Adrenal gland (tissue), 9 donors: ENCODE measurements at regions not wholly inside any gene's neighbourhood (a gene's known extent, or its start where the extent isn't known, plus 50 kb on each side); places are given as distances from the start of the nearest gene placed in this dataset.

ENCODE experiments used
- DNase-seq, 7 donors: peaks; one replicate each; pipeline ENCODE4 v3.0.0-alpha.2; 2019 to 2020
- H3K27ac ChIP-seq, 5 donors: fragments of 200-600 bp; sonication (generic) in 4 of 5; 1 replicate in 3 of 5; 2 replicates in 2 of 5; pipeline versions ENCODE4 v1.5.1 to v1.8.0; 2016 to 2020; ENCODE audit warnings: mild to moderate bottlenecking in 1 of 5
- H3K27me3 ChIP-seq: fragments of 200-600 bp; 2 replicates; pipeline ENCODE4 v1.8.0; 2021
- H3K36me3 ChIP-seq, 2 donors: fragments of 200-600 bp; replicated peaks in 1 of 2; 1 replicate in 1 of 2; 2 replicates in 1 of 2; pipeline versions ENCODE4 v1.5.1 to v1.8.0; 2018 to 2022
- H3K4me1 ChIP-seq, 2 donors: fragments of 200-600 bp; replicated peaks in 1 of 2; 1 replicate in 1 of 2; 2 replicates in 1 of 2; pipeline versions ENCODE4 v1.5.1 to v1.8.0; 2018 to 2021
- H3K4me3 ChIP-seq, 4 donors: fragments of 200-600 bp; sonication (generic) in 3 of 4; one replicate each; pipeline ENCODE4 v1.5.1; 2016 to 2018
- H3K9me3 ChIP-seq, 3 donors: fragments of 200-600 bp; sonication (generic) in 1 of 3; replicated peaks in 1 of 3; 1 replicate in 2 of 3; 2 replicates in 1 of 3; pipeline versions ENCODE4 v1.5.1 to v1.8.0; 2016 to 2021
- CTCF ChIP-seq, 6 experiments: fragments of 450-650 bp in 4 of 6; fragments of 200-600 bp in 2 of 6; sonication (generic) in 1 of 6; IDR thresholded peaks; 1 replicate in 5 of 6; 2 replicates in 1 of 6; pipeline versions ENCODE4 v1.5.1 to v1.8.0; 2016 to 2021; ENCODE audit warnings: antibody characterized with exemption in 6 of 6, mild to moderate bottlenecking in 2 of 6, moderate library complexity in 1 of 6
- POLR2A ChIP-seq, 2 donors: fragments of 450-650 bp; IDR thresholded peaks; one replicate each; pipeline ENCODE4 v1.6.1; 2017; ENCODE audit warnings: antibody characterized with exemption in 2 of 2, mild to moderate bottlenecking in 2 of 2, moderate library complexity in 1 of 2
- WGBS, 4 donors: extraction: QIAGEN DNeasy Blood & Tissue Kit in 2 of 4; methylation state at CpG; one replicate each; pipeline versions ENCODE4 v1.1.5 to v1.1.7; 2013 to 2017; 5-methylcytosine and 5-hydroxymethylcytosine counted together
- intact Hi-C, 2 donors: fragments of 100-400 bp; cut with DNase I; formaldehyde crosslinking; loops; one replicate each; pipeline versions ENCODE4 v1.14.1 to v1.15.0; 2022 to 2023
- donor health status: healthy with polysubstance abuse.
- donor health status: Bipolar disorder and iron deficiency.
- donor health status: DM: yes; HTN: yes; CAD: no.
- donor health status: DM: no; HTN: no; CAD: no.
- donor health status: DM: no; HTN: no; CAD: no.

- H3K27me3 ChIP-seq = no peaks in the 10 kb centered on the region
- H3K27ac ChIP-seq = no peak overlapping the region
- no peaks in the 10 kb centered on the region for H3K9me3 ChIP-seq
- peak; percentile 24 to 70 (median 34) for DNase-seq
- TF ChIP-seq CTCF (IDR thresholded peaks at IDR 0.05) (no peak), POLR2A (IDR thresholded peaks at IDR 0.05) (no peak)
- intact Hi-C loops = loop anchor here in 1 of 2 donors (5.0 kb wide), 1 partner anchor 257 kb away; no protein-coding TSS in a partner anchor
- WGBS, 4 donors = 51 to 60% (median 53%) methylated on average over 11 of the region's 11 CpGs
- H3K4me3 ChIP-seq = no peak overlapping the region
- no peaks in the 10 kb centered on the region for H3K36me3 ChIP-seq
- H3K4me1 ChIP-seq = no peaks in the 10 kb centered on the region
These were observed 291.8 kb downstream of the FBXW7 start for GRCh38 chr4:152243896-152244595.

- no peaks in the 10 kb centered on the region for H3K36me3 ChIP-seq
- H3K4me1 ChIP-seq = no peaks in the 10 kb centered on the region
- intact Hi-C loops = loop anchor here in 1 of 2 donors (5.0 kb wide), 1 partner anchor 256 kb away; no protein-coding TSS in a partner anchor
- DNase-seq = no peak
- no peak overlapping the region for H3K4me3 ChIP-seq
- H3K27ac ChIP-seq = no peak overlapping the region
- TF ChIP-seq POLR2A (IDR thresholded peaks at IDR 0.05) (no peak), CTCF (IDR thresholded peaks at IDR 0.05) (no peak)
- no peaks in the 10 kb centered on the region for H3K27me3 ChIP-seq
- H3K9me3 ChIP-seq = no peaks in the 10 kb centered on the region
- 63 to 84% (median 70%) methylated on average over 2 of the region's 2 CpGs for WGBS, 4 donors
These were observed 292.7 kb downstream of the FBXW7 start for GRCh38 chr4:152243206-152243605.

- TF ChIP-seq CTCF (IDR thresholded peaks at IDR 0.05) (no peak), POLR2A (IDR thresholded peaks at IDR 0.05) (no peak)
- 90 to 100% (median 92%) methylated on average over 1 of the region's 1 CpG for WGBS, 4 donors
- no peak for DNase-seq
- Histone ChIP-seq H3K36me3 (no peaks in the 10 kb centered on the region), H3K4me1 (no peaks in the 10 kb centered on the region), H3K27ac (no peak overlapping the region), H3K9me3 (no peaks in the 10 kb centered on the region), H3K27me3 (no peaks in the 10 kb centered on the region), H3K4me3 (no peak overlapping the region)
- intact Hi-C loops = loop anchor here in 1 of 2 donors (5.0 kb wide), 1 partner anchor 253 kb away; no protein-coding TSS in a partner anchor
These were observed 295.7 kb downstream of the FBXW7 start for GRCh38 chr4:152240232-152240631.

- no peaks in the 10 kb centered on the region for H3K36me3 ChIP-seq
- no peaks in the 10 kb centered on the region for H3K4me1 ChIP-seq
- no peak overlapping the region for H3K4me3 ChIP-seq
- H3K27ac ChIP-seq = no peak overlapping the region
- H3K27me3 ChIP-seq = no peaks in the 10 kb centered on the region
- no peaks in the 10 kb centered on the region for H3K9me3 ChIP-seq
- intact Hi-C loops = no loop called here
- TF ChIP-seq POLR2A (IDR thresholded peaks at IDR 0.05) (no peak), CTCF (IDR thresholded peaks at IDR 0.05) (no peak)
- no peak for DNase-seq
These were observed 296.7 kb downstream of the FBXW7 start for GRCh38 chr4:152239216-152239615.
